ENCODE measurements at regions not wholly inside any gene's neighbourhood (a gene's known extent, or its start where the extent isn't known, plus 50 kb on each side); places are given as distances from the start of the nearest gene placed in this dataset.

DNA sequence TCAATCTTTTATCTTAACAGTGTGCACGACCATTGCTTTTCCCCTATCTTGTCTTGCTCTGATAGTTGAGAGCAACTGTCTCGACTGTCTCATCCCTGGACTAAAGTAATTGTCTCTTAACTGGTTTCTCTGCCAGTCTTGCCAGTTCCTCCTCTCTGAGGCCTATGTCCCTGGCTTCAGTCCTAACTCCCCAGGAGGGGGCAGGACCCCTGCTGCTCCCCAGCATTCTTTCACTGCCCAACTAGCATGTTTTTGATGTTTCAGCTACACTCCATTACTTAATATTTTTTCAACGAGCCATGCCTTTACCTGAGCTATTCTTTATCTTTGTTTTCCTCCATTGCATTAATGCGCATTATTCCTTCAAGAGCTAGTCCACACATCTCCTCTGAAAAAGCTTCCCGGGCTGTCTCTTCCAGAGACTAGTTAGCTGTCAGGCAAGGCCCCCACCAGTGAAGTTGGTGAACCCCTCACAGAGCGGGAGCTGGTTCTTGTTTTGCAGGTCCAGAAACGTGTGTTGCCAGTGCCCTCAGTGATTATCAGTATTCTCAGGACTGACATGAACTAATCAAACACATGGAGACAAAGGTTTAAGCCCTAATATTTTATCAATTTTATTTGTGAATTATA, 291.7 kb upstream of the KCNN2 start (continued):
- TF ChIP-seq, protein P1, sequence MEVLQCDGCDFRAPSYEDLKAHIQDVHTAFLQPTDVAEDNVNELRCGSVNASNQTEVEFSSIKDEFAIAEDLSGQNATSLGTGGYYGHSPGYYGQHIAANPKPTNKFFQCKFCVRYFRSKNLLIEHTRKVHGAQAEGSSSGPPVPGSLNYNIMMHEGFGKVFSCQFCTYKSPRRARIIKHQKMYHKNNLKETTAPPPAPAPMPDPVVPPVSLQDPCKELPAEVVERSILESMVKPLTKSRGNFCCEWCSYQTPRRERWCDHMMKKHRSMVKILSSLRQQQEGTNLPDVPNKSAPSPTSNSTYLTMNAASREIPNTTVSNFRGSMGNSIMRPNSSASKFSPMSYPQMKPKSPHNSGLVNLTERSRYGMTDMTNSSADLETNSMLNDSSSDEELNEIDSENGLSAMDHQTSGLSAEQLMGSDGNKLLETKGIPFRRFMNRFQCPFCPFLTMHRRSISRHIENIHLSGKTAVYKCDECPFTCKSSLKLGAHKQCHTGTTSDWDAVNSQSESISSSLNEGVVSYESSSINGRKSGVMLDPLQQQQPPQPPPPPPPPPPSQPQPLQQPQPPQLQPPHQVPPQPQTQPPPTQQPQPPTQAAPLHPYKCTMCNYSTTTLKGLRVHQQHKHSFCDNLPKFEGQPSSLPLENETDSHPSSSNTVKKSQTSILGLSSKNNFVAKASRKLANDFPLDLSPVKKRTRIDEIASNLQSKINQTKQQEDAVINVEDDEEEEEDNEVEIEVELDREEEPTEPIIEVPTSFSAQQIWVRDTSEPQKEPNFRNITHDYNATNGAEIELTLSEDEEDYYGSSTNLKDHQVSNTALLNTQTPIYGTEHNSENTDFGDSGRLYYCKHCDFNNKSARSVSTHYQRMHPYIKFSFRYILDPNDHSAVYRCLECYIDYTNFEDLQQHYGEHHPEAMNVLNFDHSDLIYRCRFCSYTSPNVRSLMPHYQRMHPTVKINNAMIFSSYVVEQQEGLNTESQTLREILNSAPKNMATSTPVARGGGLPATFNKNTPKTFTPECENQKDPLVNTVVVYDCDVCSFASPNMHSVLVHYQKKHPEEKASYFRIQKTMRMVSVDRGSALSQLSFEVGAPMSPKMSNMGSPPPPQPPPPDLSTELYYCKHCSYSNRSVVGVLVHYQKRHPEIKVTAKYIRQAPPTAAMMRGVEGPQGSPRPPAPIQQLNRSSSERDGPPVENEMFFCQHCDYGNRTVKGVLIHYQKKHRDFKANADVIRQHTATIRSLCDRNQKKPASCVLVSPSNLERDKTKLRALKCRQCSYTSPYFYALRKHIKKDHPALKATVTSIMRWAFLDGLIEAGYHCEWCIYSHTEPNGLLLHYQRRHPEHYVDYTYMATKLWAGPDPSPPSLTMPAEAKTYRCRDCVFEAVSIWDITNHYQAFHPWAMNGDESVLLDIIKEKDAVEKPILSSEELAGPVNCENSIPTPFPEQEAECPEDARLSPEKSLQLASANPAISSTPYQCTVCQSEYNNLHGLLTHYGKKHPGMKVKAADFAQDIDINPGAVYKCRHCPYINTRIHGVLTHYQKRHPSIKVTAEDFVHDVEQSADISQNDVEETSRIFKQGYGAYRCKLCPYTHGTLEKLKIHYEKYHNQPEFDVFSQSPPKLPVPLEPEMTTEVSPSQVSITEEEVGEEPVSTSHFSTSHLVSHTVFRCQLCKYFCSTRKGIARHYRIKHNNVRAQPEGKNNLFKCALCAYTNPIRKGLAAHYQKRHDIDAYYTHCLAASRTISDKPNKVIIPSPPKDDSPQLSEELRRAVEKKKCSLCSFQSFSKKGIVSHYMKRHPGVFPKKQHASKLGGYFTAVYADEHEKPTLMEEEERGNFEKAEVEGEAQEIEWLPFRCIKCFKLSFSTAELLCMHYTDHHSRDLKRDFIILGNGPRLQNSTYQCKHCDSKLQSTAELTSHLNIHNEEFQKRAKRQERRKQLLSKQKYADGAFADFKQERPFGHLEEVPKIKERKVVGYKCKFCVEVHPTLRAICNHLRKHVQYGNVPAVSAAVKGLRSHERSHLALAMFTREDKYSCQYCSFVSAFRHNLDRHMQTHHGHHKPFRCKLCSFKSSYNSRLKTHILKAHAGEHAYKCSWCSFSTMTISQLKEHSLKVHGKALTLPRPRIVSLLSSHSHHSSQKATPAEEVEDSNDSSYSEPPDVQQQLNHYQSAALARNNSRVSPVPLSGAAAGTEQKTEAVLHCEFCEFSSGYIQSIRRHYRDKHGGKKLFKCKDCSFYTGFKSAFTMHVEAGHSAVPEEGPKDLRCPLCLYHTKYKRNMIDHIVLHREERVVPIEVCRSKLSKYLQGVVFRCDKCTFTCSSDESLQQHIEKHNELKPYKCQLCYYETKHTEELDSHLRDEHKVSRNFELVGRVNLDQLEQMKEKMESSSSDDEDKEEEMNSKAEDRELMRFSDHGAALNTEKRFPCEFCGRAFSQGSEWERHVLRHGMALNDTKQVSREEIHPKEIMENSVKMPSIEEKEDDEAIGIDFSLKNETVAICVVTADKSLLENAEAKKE (CRISPR knock-in tag; IDR thresholded peaks at IDR 0.05), result no peak
- TF ChIP-seq NANOG (IDR thresholded peaks at IDR 0.05; ENCODE audit: borderline replicate concordance) (no peak), ZNF331 (CRISPR knock-in tag; IDR thresholded peaks at IDR 0.05; ENCODE audit: low read depth) (no peak), EZH2phosphoT487 (IDR thresholded peaks at IDR 0.05; ENCODE audit: unreplicated experiment) (no peak), JUNB (IDR thresholded peaks at IDR 0.05; ENCODE audit: unreplicated experiment) (no peak), EZH2 (IDR thresholded peaks at IDR 0.05; ENCODE audit: low read depth, unreplicated experiment) (no peak), POLR2AphosphoS5 (IDR thresholded peaks at IDR 0.05; ENCODE audit: low read depth) (no peak)

- ATAC-seq (no peak), DNase-seq (ENCODE audit: low spot score) (no peak)
- Histone ChIP-seq H3K27ac (ENCODE audit: low read depth) (no peak overlapping the region), H3K4me2 (no peak overlapping the region), H3K4me1 (ENCODE audit: insufficient read depth) (no peaks in the 10 kb centered on the region), H3K4me3 (no peak overlapping the region), H3K79me2 (replicated peaks; ENCODE audit: insufficient read depth) (no peaks in the 10 kb centered on the region), H3K9me2 (ENCODE audit: insufficient read depth) (no peaks in the 10 kb centered on the region), H4K20me1 (replicated peaks; ENCODE audit: insufficient read depth) (no peaks in the 10 kb centered on the region), H3F3A (replicated peaks; ENCODE audit: low read depth) (no peaks in the 10 kb centered on the region), H2AFZ (no peak overlapping the region), H3K27me3 (ENCODE audit: insufficient read depth) (no peaks in the 10 kb centered on the region), H3K36me3 (ENCODE audit: insufficient read depth) (peaks cover 3% of the 10 kb centered on the region; the same call in 1 of the 2 replicates)
- H3K9me3 Mint-ChIP-seq, result peaks cover 40% of the 10 kb centered on the region
- peaks cover 5% of the 10 kb centered on the region; the same call in 2 of the 3 replicates for H3K4me1 Mint-ChIP-seq
- H3K27ac Mint-ChIP-seq, result no peak overlapping the region
- H3K27me3 Mint-ChIP-seq (ENCODE audit: insufficient read depth, low read depth, poor library complexity), result no peaks in the 10 kb centered on the region
- no peak overlapping the region for H3K4me3 Mint-ChIP-seq
- H3K36me3 Mint-ChIP-seq (ENCODE audit: low read depth), result peaks cover 26% of the 10 kb centered on the region
- TF ChIP-seq ZNF331 (CRISPR knock-in tag; IDR thresholded peaks at IDR 0.05; ENCODE audit: low read depth), result no peak
- no peak for TF ChIP-seq CREB1 (CRISPR knock-in tag; IDR thresholded peaks at IDR 0.05; ENCODE audit: low read depth)
- no peak for TF ChIP-seq POLR2AphosphoS5 (IDR thresholded peaks at IDR 0.05; ENCODE audit: low read depth)
- no peak for TF ChIP-seq EZH2phosphoT487 (IDR thresholded peaks at IDR 0.05; ENCODE audit: unreplicated experiment)
- no peak for TF ChIP-seq EZH2 (IDR thresholded peaks at IDR 0.05; ENCODE audit: low read depth, unreplicated experiment)
- TF ChIP-seq, protein P2, sequence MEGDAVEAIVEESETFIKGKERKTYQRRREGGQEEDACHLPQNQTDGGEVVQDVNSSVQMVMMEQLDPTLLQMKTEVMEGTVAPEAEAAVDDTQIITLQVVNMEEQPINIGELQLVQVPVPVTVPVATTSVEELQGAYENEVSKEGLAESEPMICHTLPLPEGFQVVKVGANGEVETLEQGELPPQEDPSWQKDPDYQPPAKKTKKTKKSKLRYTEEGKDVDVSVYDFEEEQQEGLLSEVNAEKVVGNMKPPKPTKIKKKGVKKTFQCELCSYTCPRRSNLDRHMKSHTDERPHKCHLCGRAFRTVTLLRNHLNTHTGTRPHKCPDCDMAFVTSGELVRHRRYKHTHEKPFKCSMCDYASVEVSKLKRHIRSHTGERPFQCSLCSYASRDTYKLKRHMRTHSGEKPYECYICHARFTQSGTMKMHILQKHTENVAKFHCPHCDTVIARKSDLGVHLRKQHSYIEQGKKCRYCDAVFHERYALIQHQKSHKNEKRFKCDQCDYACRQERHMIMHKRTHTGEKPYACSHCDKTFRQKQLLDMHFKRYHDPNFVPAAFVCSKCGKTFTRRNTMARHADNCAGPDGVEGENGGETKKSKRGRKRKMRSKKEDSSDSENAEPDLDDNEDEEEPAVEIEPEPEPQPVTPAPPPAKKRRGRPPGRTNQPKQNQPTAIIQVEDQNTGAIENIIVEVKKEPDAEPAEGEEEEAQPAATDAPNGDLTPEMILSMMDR (conservative IDR thresholded peaks at IDR 0.05; ENCODE audit: low read depth in 2 of 2), result no peak
- TF ChIP-seq STAT1 (IDR thresholded peaks at IDR 0.05; ENCODE audit: unreplicated experiment), result no peak
Measured at GRCh38 chr5:114089259-114089658, 272.6 kb upstream of the KCNN2 start.
